NOMO-1 treated with DMSO at 0.1 percent for 48 hours (cell line): ENCODE measurements at regions not wholly inside any gene's neighbourhood (a gene's known extent, or its start where the extent isn't known, plus 50 kb on each side); places are given as distances from the start of the nearest gene placed in this dataset.

Experiments
- DNase-seq: peaks from one replicate; lab custom pipeline; 2025; ENCODE audit not compliant: unreplicated experiment; lab: John Stamatoyannopoulos, UW

DNA sequence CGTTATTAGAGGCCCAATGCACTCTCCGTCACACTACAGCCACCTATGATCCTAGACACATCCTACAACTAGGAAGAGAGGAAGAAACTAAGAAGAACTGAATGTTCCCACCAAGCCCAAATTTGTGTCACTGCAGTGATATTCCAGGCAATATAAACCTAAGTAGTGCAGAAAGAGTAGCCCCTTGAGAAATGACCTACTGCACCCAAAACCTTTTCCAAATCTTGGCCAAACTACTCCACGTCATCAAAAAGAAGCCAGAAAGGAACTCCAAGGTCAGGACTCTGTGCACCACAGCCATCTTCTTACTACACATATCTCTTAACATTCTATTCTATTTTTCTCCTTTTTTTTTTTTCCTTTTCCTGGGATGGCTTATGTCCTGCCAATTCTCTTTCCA is 60.2 kb downstream of the ADAMTS1 start:
- no peak for DNase-seq

DNA sequence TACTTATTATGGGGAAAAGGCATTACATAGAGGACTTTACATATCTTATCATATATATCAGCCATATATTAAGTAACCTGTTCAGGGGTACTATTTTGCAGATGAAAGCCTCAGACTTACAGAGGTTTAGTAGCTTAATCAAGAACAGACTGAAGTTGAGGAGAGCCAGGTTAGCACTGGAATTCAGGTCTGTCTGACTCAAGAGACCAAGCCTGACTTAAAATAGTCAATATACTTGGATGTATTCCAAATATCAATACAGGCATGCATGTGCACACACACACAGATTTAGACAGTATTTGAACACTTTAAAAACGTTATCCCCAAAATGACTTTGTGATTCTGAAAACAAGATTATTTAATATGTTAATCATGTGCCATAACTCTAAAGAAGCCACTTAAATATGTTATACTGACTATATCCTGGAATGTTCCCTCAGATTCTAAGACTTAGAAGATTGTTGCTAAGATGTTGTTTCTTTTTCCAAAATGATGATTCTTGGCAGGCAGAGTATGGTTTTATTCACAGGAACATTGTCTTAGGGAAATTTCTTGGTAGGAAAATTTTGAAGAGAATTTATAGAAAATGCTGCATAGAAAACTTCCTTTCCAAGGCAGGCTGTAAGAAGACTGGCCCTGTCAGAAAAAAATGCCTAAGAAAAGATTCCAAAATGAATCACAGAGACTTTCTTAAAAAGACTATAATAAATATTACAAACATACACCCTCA is 61.6 kb downstream of the ADAMTS1 start:
- DNase-seq: no peak

DNA sequence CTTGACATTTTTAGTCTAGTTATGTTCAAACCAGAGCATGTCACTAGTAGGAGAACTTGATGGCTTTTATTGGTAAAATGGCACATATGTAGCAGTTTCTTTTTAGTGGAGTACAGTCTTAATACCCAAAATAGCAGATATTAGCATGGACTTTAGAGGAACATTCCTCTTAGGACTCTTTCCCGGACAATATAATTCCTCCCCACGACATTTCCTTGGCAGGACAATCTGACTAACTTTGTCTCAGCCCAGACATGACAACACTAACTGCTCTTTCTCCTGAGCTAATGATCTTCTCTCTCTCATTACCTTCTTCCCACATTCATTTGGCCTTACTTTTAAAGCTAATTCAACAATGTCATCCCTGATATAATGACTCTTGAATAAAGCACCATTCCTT is 62.5 kb downstream of the ADAMTS1 start:
- no peak for DNase-seq

DNA sequence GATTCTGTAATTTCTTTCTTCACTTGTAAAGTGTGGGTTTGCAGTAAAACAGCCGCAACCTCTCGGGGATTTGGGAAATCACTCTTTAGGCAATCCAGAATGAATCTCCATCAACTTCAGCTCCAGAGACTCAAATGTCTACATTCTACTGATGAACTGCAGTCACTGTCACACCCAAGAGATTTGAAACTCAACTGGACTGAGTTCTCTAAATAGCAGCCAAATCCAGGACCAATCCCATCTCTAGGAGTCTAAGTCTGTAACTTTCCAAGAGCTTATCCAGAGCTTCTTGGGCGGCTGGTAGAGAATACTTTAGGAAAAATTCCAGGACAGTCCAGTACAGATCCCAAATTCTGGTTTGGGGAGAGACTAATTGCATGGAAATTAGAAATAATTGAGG is 62.9 kb downstream of the ADAMTS1 start:
- DNase-seq: no peak

DNA sequence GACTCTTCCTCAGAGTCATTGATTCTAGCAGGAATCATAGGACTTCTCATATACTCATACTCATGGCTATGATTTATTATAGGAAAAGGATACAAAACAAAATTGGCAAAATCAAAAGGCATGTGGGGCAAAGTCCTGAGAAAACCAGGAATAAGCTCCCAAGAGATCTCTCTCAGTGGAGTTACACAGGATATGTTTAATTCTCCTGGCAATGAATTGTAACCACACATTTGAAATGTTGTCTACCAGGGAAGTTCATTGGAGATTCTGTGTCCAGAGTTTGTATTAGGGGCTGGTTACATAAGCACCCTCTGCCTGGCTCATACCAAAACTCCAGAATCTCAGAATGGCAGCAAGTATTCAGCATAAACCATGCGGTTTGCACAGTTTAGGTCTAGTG is 63.9 kb downstream of the ADAMTS1 start:
- no peak for DNase-seq

DNA sequence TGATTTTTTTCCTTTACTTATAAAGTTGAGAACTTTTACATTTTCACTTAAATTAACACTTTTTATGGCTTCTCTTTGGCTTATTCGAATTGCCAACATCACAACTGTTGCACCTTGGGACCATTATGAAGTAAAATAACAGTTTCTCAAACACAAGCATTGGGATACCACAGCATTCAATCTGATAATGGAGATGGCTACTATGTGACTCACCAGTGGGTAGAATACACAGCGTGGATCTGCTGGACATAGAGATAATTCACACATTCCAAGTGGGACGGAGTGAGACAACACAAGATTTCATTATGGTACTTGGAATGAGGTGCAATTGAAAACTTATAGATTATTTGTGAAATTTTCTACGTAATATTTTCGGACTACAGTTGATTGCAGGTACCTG is 68.0 kb downstream of the ADAMTS1 start:
- DNase-seq: no peak

DNA sequence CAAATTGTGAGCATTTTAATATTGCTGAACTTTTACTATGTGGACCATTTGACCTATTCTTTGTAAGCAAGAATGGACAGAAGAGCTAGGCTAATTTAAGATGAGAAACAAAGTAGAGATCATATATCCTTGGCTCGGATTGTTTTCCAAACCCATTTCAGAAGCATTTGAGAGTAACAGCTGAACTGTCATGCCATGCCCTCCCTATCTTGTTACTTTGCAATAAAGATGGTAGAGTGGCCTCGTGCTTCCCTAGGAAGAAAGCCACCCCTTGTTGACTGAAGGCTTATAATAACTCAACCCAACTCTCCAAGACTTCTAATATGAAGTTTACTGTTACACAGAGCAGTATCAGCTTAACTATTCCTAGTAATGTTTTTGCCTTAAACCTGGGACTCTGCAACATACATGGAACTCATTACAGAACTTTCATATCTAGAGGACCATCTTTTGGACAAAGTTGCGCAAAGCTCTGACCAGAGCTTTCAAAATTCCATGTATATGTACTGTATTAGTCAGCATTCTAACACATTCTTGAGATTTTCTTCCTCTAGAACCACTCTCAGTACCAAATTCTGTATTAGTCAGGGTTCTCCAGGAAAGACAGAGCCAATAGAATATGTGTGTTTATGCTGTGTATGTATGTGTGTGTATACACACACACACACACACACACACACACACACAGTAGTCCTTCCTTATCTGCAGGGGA is 68.7 kb downstream of the ADAMTS1 start:
- no peak for DNase-seq

DNA sequence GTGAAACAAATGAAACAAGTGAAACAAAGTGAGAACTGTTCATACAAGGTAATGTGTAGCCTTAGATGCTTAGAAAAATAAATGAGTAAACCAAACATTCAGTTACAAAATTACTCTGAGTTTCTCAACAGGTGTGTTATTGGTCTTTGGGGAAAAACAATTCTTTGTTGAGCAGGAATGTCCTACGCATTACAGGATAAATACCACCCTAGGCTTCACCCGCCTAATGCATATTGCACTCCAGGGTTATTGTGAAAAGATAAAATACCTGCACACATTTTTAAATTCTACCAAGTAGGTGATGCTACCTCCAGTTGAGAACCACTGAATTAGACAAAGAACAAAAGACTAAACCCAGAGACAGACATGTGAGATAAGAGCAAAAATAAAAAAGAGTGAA is 72.2 kb downstream of the ADAMTS1 start:
- DNase-seq: no peak

DNA sequence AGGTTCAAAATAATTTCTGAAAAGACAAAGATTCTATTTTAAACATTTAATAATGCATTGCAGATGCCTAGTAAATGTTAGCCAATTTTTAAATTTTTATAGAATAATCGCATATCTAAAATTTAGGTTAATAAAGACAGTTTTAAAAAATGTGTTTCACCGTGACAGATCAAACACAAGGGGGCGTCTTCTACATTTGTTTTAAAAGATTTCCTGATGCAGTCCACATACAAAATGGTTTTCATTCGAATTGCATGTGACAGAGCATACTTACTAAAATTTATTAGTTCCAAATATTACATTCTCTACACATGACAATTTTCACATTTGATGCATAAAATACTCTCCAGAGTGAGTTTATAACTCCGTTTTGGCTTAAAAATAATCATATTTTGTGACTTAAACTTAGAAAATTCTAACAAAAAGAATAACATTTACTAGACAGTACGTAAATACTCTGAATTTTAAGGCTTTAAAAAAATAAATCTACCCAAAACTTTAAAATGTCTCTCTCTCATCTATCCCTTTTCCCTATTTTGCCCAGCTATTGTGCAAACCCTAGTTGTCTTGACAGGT is 75.5 kb downstream of the ADAMTS1 start:
- peak; percentile 58 for DNase-seq

DNA sequence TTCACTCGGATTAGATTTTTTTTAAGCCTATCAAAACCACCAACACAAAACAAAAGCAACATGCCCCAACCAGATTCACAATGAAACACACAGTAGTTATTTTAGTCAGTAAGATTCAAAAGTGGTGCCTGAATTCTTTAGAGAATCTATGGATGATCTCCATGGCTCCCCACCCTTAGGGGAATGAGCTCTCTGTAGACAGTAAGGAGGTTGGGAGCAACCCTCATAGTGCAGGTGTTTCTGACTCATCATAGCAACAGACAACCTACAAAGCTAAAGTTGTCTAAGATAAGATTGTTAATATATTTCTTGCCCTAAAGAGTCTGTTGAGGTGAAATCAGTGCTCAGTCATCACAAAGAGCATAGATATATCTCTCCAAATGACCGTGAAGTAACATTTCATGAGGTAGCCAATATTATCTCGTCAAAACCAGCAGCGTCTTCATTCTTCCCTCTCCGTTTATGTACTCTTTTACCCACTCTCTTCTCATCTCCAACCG is 78.3 kb downstream of the ADAMTS1 start:
- DNase-seq: no peak

DNA sequence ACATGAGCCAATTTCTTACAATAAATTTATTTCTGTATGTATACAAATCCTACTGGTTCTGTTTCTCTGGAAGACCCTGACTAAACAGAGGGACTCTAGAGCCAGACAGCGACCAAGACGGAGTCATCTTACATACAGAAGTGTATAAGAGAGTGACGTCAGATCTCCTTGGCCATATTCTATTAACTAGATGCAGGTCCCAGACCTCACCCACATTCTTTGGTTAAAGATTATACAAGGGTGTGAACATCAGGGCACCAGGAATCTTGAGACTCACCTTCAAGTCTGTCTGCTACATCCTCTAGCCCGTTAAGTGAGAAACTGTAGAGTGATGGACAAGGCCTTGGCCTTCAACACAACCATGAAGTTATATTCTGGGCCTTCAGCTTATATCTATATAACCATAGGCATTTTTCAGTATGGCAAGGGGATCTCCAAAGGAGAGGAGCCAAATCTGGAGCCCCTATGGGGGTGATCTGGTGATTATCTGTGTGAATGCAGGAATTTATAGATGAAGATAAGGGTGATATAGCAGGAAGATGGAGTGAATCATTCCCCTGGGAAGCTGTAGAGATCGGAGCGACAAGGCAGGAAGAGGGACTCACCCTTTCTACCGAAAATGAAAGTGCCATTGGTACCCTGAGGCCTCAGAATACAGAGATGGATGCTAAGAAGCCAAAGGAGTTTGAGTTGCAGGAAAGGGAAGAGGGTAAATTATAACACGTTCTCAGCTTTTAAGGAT is 83.9 kb downstream of the ADAMTS1 start:
- DNase-seq: no peak

DNA sequence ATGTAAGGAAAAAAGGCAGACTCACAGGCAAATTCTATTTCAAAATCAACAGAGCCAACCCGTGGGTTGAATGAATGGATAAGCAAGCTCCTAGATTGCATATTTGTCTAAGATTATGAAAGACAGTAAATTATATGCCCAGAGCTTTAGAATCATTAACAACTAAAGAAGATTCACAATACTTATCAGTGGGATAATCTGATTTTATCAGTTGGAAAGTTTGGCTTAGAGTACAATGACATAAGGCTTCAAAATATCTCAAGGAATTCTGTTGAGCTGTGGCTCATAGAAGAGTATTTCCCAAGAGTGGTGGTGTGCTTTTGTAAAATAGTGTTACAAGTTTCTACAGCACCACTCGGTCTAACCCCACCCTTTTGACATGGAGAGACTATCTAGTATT is 85.5 kb downstream of the ADAMTS1 start:
- no peak for DNase-seq

DNA sequence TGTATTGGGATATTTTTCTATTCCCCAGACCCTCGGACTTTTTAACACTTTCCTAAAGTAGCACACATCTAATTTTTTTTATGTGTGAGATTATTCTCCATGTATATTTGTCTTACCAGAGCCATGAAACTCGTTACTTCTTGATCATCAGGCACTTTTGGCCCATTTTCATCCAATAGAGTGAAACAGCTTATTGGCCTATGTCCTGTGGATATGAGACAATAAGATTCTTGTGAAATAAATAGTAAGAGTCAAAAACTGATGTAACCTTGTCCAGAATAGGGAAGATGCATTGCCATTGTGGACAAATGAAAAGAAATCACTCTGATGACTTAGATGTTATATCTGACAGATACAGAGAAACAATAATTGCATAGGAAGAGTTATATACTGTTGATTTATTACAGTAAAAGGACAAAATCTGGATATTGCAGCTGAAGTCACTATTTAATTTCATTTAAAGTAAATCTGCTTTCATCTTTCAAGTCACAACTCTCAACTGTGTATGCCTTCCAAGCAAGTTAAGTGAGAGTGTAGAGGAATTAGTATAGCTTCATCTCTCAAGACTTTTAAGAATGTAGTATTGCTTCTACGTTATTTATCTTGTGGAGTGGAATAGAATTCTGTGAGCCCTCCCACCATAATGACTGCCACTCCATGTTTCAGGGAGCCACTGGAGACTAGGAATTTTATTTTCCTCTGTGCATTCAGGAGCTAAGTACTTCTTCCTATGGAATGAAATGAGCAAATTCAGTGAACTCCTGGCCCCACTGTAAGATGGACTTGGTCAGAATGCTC is 86.9 kb downstream of the ADAMTS1 start:
- DNase-seq: no peak

DNA sequence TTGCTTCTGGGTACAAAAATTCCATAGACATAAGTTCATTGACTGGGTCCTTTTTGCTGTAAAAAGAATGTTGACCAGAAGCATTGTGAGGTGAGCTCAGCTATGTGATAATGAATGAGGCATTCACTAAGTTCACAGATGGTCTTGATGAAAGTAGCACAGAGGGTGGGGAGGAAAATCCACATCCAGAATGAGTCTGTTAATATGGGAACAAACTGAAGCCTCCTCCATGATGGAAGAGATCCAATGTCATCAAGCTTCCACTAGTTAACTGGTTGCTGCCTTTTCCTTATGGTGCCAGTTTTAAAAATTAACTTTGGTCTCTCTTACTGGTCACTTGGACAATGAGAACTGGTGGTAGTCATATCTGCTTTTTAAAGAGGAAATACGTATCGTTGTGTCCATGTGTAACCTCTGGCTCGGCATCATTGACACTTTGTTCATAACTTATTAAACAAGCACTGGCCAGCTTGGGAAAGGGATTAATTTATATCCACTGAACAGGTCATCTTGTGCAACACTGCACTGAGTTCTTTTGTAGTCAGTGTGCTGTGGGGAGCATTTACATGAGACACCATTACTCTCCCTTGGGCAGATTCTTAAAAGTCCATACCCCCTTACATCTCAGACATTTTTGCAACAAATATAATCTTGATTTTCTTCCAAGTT is 88.6 kb downstream of the ADAMTS1 start:
- no peak for DNase-seq

DNA sequence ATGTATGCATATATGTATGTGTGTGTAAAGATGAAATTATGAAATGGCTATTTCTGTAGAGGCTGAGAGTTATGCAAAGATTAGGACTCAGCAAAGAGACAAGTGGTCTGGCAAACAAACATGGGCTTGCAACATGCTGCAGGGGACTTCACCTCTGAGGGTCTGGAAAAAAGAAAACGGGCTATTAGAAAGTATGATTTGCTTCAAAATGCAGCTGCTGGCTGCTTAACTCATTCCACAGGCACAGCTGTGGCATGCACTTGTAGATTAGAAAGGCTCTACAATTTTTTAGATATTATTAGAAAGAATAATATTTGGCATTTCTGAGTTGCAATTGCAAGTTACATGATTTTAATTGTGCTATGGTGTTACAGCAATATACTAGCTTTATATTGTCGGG is 90.4 kb downstream of the ADAMTS1 start:
- no peak for DNase-seq

DNA sequence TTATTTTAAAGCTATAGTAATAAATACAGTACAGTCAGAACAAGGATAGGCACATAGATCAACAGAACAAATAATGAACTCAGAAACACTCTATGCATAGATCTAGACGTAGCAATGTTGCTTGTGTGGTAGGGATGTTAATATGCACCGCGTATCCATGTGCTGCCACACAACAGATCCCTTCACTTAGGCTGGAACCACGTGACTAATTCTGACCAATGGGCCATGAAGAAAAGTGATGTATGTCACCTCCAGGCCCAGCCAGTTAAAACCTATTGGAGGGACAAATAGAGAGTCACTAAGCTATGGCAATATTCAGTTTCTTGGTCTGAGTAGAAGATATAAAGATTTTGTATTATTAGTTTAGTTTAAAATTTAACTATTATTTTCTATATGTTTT is 91.4 kb downstream of the ADAMTS1 start:
- no peak for DNase-seq

DNA sequence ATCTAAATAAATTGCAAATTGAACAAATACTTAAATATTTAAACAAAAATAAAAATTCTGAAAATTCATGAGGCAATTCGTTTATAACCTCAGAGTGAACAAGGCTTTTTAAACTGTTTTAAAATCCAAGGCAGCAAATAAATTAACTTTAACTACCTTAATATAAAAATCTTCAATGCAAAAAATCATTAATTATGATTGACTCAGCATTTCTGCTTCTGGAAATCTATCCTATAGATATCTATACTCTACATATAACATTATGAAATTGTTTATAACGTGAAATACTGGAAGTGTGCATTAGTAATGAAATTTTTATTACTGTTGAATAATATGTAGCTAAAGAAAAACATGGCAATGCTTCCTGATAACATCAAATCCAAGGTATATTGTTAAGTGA is 92.4 kb downstream of the ADAMTS1 start:
- no peak for DNase-seq

DNA sequence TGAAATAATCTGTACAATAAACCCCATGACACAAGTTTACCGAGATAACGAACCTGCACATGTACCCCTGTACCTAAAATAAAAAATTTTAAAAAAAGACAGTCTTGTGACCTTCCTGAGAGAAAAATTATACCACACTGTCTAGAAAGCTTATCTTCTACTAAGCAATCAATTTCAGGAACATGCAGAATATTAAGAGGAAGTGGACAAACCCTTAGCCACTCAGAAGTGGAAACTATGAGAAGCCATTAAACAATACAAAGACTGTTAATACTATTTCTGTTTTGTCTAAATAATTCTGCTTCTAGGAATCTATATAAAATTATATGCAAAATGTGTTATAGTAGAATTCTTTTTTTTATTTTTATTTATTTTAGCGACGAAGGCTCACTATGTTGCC is 93.9 kb downstream of the ADAMTS1 start:
- peak; percentile 63 for DNase-seq

DNA sequence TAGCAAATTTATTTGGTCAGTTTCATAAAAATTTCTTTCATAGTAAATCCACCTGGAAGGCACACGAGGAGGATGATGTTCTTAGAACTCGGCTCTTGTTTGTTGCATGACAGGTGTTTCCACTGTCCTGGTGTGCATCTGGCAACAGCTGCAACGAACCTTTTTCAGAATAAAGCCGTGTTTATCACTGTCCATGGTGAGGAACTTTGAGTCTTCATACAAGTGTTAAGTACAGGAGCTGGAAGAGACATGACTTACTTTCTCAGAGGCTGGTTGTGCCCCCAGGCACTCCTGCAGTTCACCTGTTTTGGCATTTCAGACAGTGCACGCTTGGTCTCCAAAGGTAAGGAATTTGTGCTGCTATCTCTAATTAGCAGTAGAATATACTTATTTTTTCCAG is 97.1 kb downstream of the ADAMTS1 start:
- no peak for DNase-seq

DNA sequence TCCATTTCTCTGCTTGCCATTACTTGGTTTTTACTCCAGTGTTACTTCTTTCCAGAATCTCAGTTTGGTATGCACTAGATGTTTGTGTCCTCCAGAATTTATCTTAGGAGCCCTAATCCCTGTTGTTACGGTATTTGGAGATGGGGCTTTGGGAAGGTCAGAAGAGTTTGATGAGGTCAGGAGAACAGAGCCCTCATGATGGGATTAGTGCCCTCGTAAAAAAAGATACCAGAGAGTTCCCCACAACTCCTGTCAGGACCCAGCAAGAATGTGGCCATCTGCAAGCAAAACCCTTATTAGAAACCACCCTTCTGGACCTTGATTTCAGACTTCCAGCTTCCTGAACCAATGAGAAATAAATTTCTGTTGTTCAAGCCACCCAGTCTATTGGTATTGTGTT is 98.0 kb downstream of the ADAMTS1 start:
- DNase-seq: no peak
